ENCODE measurements at regions not wholly inside any gene's neighbourhood (a gene's known extent, or its start where the extent isn't known, plus 50 kb on each side); places are given as distances from the start of the nearest gene placed in this dataset.

- no peak for TF ChIP-seq CTCF (IDR thresholded peaks at IDR 0.05)
- no peak for TF ChIP-seq POLR2AphosphoS5 (IDR thresholded peaks at IDR 0.05)
- TF ChIP-seq POLR2A (IDR thresholded peaks at IDR 0.05), result no peak
These were observed 740.4 kb upstream of the RIOK2 start for GRCh38 chr5:97923496-97923895.
